Osteocyte (in vitro differentiated cells): ENCODE measurements at regions not wholly inside any gene's neighbourhood (a gene's known extent, or its start where the extent isn't known, plus 50 kb on each side); places are given as distances from the start of the nearest gene placed in this dataset.

Source experiments
- DNase-seq: peaks from one replicate; pipeline ENCODE4 v3.0.0; 2021; ENCODE audit warnings: mixed read lengths; ENCODE audit not compliant: unreplicated experiment; ENCODE audit errors: extremely low spot score
- H3K27ac Mint-ChIP-seq: one replicate; pipeline ENCODE4 v1.8.0; 2021; ENCODE audit warnings: mild to moderate bottlenecking, mixed read lengths; ENCODE audit not compliant: unreplicated experiment
- H3K27me3 Mint-ChIP-seq: one replicate; pipeline ENCODE4 v1.8.0; 2021; ENCODE audit warnings: mixed read lengths; ENCODE audit not compliant: unreplicated experiment
- H3K36me3 Mint-ChIP-seq: one replicate; pipeline ENCODE4 v1.8.0; 2021; ENCODE audit warnings: mixed read lengths; ENCODE audit not compliant: unreplicated experiment
- H3K4me1 Mint-ChIP-seq: one replicate; pipeline ENCODE4 v1.8.0; 2021; ENCODE audit warnings: mixed read lengths; ENCODE audit not compliant: unreplicated experiment
- H3K4me3 Mint-ChIP-seq: one replicate; pipeline ENCODE4 v1.8.0; 2021; ENCODE audit warnings: mild to moderate bottlenecking, moderate library complexity, mixed read lengths; ENCODE audit not compliant: unreplicated experiment
- H3K9me3 Mint-ChIP-seq: one replicate; pipeline ENCODE4 v1.8.0; 2021; ENCODE audit warnings: mixed read lengths; ENCODE audit not compliant: unreplicated experiment
- TF ChIP-seq, protein P1 (sequence below): fragments of 200-600 bp; sonication (generic); IDR thresholded peaks from 2 replicates; pipeline ENCODE4 v1.5.0; 2021; ENCODE audit warnings: antibody characterized with exemption, mild to moderate bottlenecking, moderate library complexity

DNA sequence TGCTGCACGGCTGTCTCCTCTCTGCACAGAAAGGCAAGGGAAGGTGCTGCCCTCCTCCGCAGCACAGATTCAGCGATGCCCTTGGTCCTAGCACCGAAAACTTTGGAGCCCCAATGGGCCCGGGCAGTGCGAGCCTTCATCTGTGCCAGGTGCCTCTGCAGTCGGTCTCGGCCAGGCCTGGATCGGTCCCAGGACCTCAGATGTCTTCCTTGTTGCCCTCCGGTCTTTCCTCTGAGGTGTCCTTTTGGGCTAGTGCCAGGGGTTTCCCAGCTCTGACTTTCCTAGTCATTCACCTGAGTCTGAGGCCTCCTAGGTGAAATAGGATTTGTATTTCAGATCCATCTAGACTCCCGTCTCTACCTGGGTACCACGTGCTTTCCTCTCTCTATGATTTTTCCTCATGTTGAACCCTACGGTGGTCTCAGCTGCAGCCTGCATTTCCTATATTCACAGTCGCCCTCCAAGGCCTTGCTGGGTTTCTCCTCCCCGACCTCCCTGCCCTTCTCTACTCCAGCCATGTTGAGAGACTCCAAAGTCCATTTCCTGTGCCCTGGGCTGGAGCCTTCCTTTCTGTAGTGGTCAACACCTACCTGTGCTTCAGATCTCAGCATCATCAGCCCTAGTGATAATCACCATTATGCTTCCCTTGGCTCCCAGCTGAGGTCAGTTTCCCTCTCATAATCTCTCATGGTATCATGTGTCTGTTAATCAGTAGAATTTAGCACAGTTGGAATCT, 92.0 kb upstream of the PRSS58 start:
- DNase-seq, result no peak
- no peaks in the 10 kb centered on the region for H3K36me3 Mint-ChIP-seq
- H3K4me3 Mint-ChIP-seq, result no peak overlapping the region
- H3K9me3 Mint-ChIP-seq, result no peaks in the 10 kb centered on the region
- no peak overlapping the region for H3K27ac Mint-ChIP-seq
- no peaks in the 10 kb centered on the region for H3K4me1 Mint-ChIP-seq
- TF ChIP-seq, protein P1, sequence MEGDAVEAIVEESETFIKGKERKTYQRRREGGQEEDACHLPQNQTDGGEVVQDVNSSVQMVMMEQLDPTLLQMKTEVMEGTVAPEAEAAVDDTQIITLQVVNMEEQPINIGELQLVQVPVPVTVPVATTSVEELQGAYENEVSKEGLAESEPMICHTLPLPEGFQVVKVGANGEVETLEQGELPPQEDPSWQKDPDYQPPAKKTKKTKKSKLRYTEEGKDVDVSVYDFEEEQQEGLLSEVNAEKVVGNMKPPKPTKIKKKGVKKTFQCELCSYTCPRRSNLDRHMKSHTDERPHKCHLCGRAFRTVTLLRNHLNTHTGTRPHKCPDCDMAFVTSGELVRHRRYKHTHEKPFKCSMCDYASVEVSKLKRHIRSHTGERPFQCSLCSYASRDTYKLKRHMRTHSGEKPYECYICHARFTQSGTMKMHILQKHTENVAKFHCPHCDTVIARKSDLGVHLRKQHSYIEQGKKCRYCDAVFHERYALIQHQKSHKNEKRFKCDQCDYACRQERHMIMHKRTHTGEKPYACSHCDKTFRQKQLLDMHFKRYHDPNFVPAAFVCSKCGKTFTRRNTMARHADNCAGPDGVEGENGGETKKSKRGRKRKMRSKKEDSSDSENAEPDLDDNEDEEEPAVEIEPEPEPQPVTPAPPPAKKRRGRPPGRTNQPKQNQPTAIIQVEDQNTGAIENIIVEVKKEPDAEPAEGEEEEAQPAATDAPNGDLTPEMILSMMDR, result no peak
- peaks cover 24% of the 10 kb centered on the region for H3K27me3 Mint-ChIP-seq

DNA sequence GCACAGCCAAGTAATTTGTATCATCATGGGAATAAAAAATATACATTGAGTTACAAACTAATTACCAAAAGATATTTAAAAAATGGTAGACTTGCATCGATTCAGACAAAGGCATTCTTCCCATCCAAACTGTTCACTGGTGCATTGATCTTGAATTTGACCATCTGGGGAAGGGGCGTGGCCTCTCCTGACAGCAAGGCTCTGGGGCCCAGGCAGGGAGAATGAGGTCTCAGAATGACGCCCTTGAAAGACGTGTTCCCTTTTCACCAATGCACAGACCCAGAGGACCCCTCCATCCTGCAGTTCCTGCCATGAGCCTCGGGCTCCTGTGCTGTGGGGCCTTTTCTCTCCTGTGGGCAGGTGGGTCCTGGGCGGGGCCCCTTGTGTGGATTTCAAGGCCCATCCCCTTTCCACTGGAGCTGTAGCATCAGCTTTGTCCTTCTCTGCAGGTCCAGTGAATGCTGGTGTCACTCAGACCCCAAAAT, 91.1 kb upstream of the PRSS58 start:
- no peaks in the 10 kb centered on the region for H3K36me3 Mint-ChIP-seq
- H3K4me1 Mint-ChIP-seq, result no peaks in the 10 kb centered on the region
- no peak for DNase-seq
- no peak overlapping the region for H3K4me3 Mint-ChIP-seq
- peaks cover 20% of the 10 kb centered on the region for H3K27me3 Mint-ChIP-seq
- H3K9me3 Mint-ChIP-seq, result no peaks in the 10 kb centered on the region
- no peak overlapping the region for H3K27ac Mint-ChIP-seq
- TF ChIP-seq, protein P1, result no peak

GRCh38 chr7:142348100-142348499, 90.2 kb upstream of the PRSS58 start:
- H3K36me3 Mint-ChIP-seq, result no peaks in the 10 kb centered on the region
- H3K4me3 Mint-ChIP-seq, result no peak overlapping the region
- no peak overlapping the region for H3K27ac Mint-ChIP-seq
- peaks cover 14% of the 10 kb centered on the region for H3K27me3 Mint-ChIP-seq
- H3K9me3 Mint-ChIP-seq, result no peaks in the 10 kb centered on the region
- H3K4me1 Mint-ChIP-seq, result no peaks in the 10 kb centered on the region
- DNase-seq, result no peak
- TF ChIP-seq, protein P1, result no peak

DNA sequence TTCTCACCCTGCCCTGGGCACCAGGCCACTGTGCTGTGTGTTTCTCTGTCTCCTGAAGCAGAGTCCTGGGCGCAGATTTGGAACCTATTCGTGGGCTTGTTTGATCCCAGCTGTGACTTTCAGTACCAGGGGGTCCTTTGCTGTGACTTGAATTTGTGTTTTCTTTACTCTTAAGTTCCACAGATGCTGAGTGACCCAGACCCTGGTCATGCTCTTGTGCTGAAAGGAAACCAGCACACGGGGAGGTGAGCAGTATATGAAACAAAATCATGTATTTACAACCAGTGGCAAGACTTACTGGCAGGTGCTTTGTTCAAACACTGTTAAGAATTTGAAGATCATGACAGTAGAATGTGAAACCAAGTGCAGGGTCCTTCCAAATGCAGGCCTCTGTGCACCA, 89.2 kb upstream of the PRSS58 start:
- H3K36me3 Mint-ChIP-seq, result no peaks in the 10 kb centered on the region
- no peaks in the 10 kb centered on the region for H3K4me1 Mint-ChIP-seq
- no peaks in the 10 kb centered on the region for H3K9me3 Mint-ChIP-seq
- no peak overlapping the region for H3K4me3 Mint-ChIP-seq
- TF ChIP-seq, protein P1, result no peak
- no peak for DNase-seq
- no peak overlapping the region for H3K27ac Mint-ChIP-seq
- peaks cover 11% of the 10 kb centered on the region for H3K27me3 Mint-ChIP-seq

- TF ChIP-seq, protein P1, result no peak
- no peak overlapping the region for H3K4me3 Mint-ChIP-seq
- no peaks in the 10 kb centered on the region for H3K4me1 Mint-ChIP-seq
- H3K27ac Mint-ChIP-seq, result no peak overlapping the region
- peaks cover 3% of the 10 kb centered on the region for H3K27me3 Mint-ChIP-seq
- no peak for DNase-seq
- H3K36me3 Mint-ChIP-seq, result no peaks in the 10 kb centered on the region
- no peaks in the 10 kb centered on the region for H3K9me3 Mint-ChIP-seq
Observed at GRCh38 chr7:142345811-142346210, 88.0 kb upstream of the PRSS58 start.
